SK-N-SH (cell line): ENCODE measurements at regions not wholly inside any gene's neighbourhood (a gene's known extent, or its start where the extent isn't known, plus 50 kb on each side); places are given as distances from the start of the nearest gene placed in this dataset.

Experiments
- CTCF ChIA-PET: fragments of 300-600, 350-600 bp; formaldehyde crosslinking; extraction: SDS; loops from one replicate; lab custom pipeline; 2021; lab: Yijun Ruan, JAX
- POLR2A ChIA-PET: fragments of 350-600 bp; sonication (Branson Sonifier 250); formaldehyde crosslinking; extraction: SDS; loops from one replicate; lab custom pipeline; 2020; ENCODE audit warnings: antibody characterized with exemption, inconsistent platforms; lab: Yijun Ruan, JAX
- DNase-seq: peaks from one replicate; pipeline ENCODE4 v3.0.0; 2012
- H2AFZ ChIP-seq: fragments of 200-600 bp; sonication (generic); 2 replicates; pipeline ENCODE4 v1.8.1; 2016; ENCODE audit warnings: antibody characterized with exemption, mild to moderate bottlenecking, low read depth
- H3F3A ChIP-seq: fragments of 200-600 bp; sonication (generic); replicated peaks from 2 replicates; pipeline ENCODE3; 2016; ENCODE audit warnings: antibody characterized with exemption, mild to moderate bottlenecking; ENCODE audit not compliant: insufficient read depth
- H3K27ac ChIP-seq, 2 experiments: fragments of 200-500 bp in 1 of 2; fragments of 200-600 bp in 1 of 2; sonication (Bioruptor generic) in 1 of 2; sonication (generic), shearing (Covaris generic) in 1 of 2; 2 replicates each; pipeline versions ENCODE4 v1.5.1 to v1.6.1; 2014 to 2016; ENCODE audit warnings: low read depth in 2 of 2, inconsistent platforms in 1 of 2, low read length in 1 of 2, mild to moderate bottlenecking in 1 of 2, mixed read lengths in 1 of 2
- H3K27me3 ChIP-seq: fragments of 200-600 bp; sonication (generic), shearing (Covaris generic); 2 replicates; pipeline ENCODE4 v1.6.1; 2016; ENCODE audit warnings: mixed run types; ENCODE audit not compliant: insufficient read depth
- H3K36me3 ChIP-seq, 2 experiments: fragments of 200-500 bp in 1 of 2; fragments of 200-600 bp in 1 of 2; sonication (Bioruptor generic) in 1 of 2; sonication (generic) in 1 of 2; replicated peaks in 1 of 2; 2 replicates each; pipeline versions ENCODE3 to v1.5.1; 2014 to 2016; ENCODE audit warnings: low read length in 1 of 2, mild to moderate bottlenecking in 1 of 2; ENCODE audit not compliant: insufficient read depth in 2 of 2, control insufficient read depth in 1 of 2
- H3K4me1 ChIP-seq, 2 experiments: fragments of 200-500 bp in 1 of 2; fragments of 200-600 bp in 1 of 2; sonication (Bioruptor generic) in 1 of 2; sonication (generic), shearing (Covaris generic) in 1 of 2; 2 replicates each; pipeline versions ENCODE4 v1.5.1 to v1.6.1; 2014 to 2016; ENCODE audit warnings: low read depth in 1 of 2, low read length in 1 of 2, mixed run types in 1 of 2; ENCODE audit not compliant: insufficient read depth in 2 of 2, control insufficient read depth in 1 of 2
- H3K4me2 ChIP-seq: fragments of 200-600 bp; sonication (generic), shearing (Covaris generic); 2 replicates; pipeline ENCODE4 v1.6.1; 2017; ENCODE audit warnings: mixed run types
- H3K4me3 ChIP-seq, 2 experiments: fragments of 200-500 bp in 1 of 2; fragments of 200-600 bp in 1 of 2; sonication (Bioruptor generic) in 1 of 2; sonication (generic), shearing (Covaris generic) in 1 of 2; 2 replicates each; pipeline versions ENCODE4 v1.5.1 to v1.8.1; 2014 to 2016; ENCODE audit warnings: low read depth in 2 of 2, inconsistent platforms in 1 of 2, low read length in 1 of 2, mild to moderate bottlenecking in 1 of 2, mixed read lengths in 1 of 2, moderate library complexity in 1 of 2
- H3K79me2 ChIP-seq: fragments of 200-600 bp; sonication (generic); 2 replicates; pipeline ENCODE4 v1.8.1; 2017; ENCODE audit warnings: mild to moderate bottlenecking; ENCODE audit not compliant: insufficient read depth
- H3K9ac ChIP-seq: fragments of 200-600 bp; sonication (generic); 2 replicates; pipeline ENCODE4 v1.6.1; 2017; ENCODE audit warnings: mixed run types
- H3K9me2 ChIP-seq: fragments of 200-600 bp; sonication (generic); 2 replicates; pipeline ENCODE4 v1.6.1; 2017; ENCODE audit warnings: mixed run types
- H3K9me3 ChIP-seq: fragments of 200-600 bp; sonication (generic); 2 replicates; pipeline ENCODE4 v1.6.1; 2017; ENCODE audit warnings: mixed run types, mild to moderate bottlenecking, moderate library complexity
- H4K20me1 ChIP-seq: fragments of 200-600 bp; sonication (generic); 2 replicates; pipeline ENCODE4 v1.6.1; 2017; ENCODE audit warnings: mild to moderate bottlenecking, mixed run types; ENCODE audit not compliant: insufficient read depth
- ELF1 ChIP-seq: IDR thresholded peaks from 2 replicates; pipeline ENCODE4 v1.4.0; 2012
- EP300 ChIP-seq, 2 experiments: IDR thresholded peaks; 2 replicates each; pipeline versions ENCODE4 v1.4.0 to v1.6.1; 2012; ENCODE audit warnings: borderline replicate concordance in 1 of 2, low read depth in 1 of 2, low read length in 1 of 2
- EZH2phosphoT487 ChIP-seq: fragments of 200-600 bp; sonication (generic); IDR thresholded peaks from 2 replicates; pipeline ENCODE4 v1.6.1; 2017; ENCODE audit warnings: low read depth, mixed run types, mild to moderate bottlenecking, antibody characterized with exemption, moderate library complexity, borderline replicate concordance
- FOXJ3 ChIP-seq: sonication (generic); formaldehyde crosslinking; IDR thresholded peaks from 2 replicates; pipeline ENCODE4 v1.5.1; 2020; ENCODE audit warnings: mild to moderate bottlenecking, missing genetic modification reagents
- JUND ChIP-seq: IDR thresholded peaks from 2 replicates; pipeline ENCODE4 v1.4.0; 2012
- MAX ChIP-seq: IDR thresholded peaks from 2 replicates; pipeline ENCODE4 v1.4.0; 2012; ENCODE audit warnings: low read depth
- MEF2A ChIP-seq: IDR thresholded peaks from 2 replicates; pipeline ENCODE4 v1.4.0; 2012; ENCODE audit warnings: low read depth, borderline replicate concordance
- NRF1 ChIP-seq: IDR thresholded peaks from 2 replicates; pipeline ENCODE4 v1.6.1; 2012; ENCODE audit warnings: low read depth, mild to moderate bottlenecking, low read length
- PBX3 ChIP-seq: IDR thresholded peaks from 2 replicates; pipeline ENCODE4; 2012
- RCOR1 ChIP-seq: fragments of 150-350 bp; IDR thresholded peaks from 2 replicates; pipeline ENCODE4 v1.6.1; 2017; ENCODE audit warnings: antibody characterized with exemption, low read length
- REST ChIP-seq: IDR thresholded peaks from 2 replicates; pipeline ENCODE4 v1.6.1; 2012; ENCODE audit warnings: mild to moderate bottlenecking, low read depth, low read length, moderate library complexity
- TAF1 ChIP-seq: IDR thresholded peaks from 2 replicates; pipeline ENCODE4 v1.6.1; 2012; ENCODE audit warnings: low read depth, mild to moderate bottlenecking, low read length, moderate library complexity, borderline replicate concordance
- TEAD4 ChIP-seq: IDR thresholded peaks from 2 replicates; pipeline ENCODE4 v1.4.0; 2012; ENCODE audit warnings: mild to moderate bottlenecking, borderline replicate concordance; ENCODE audit not compliant: insufficient read depth
- YY1 ChIP-seq: IDR thresholded peaks from 2 replicates; pipeline ENCODE4 v1.4.0; 2012; ENCODE audit warnings: low read depth, mild to moderate bottlenecking
- WGBS: methylation state at CpG from one replicate; pipeline ENCODE4 v1.1.6; 2017; ENCODE audit warnings: low lambda C conversion rate; 5-methylcytosine and 5-hydroxymethylcytosine counted together
- TF ChIP-seq, protein P1 (sequence below): fragments of 200-600 bp; sonication (generic); IDR thresholded peaks from 2 replicates; pipeline ENCODE4 v1.6.1; 2017; ENCODE audit warnings: antibody characterized with exemption, mild to moderate bottlenecking, moderate library complexity

DNA sequence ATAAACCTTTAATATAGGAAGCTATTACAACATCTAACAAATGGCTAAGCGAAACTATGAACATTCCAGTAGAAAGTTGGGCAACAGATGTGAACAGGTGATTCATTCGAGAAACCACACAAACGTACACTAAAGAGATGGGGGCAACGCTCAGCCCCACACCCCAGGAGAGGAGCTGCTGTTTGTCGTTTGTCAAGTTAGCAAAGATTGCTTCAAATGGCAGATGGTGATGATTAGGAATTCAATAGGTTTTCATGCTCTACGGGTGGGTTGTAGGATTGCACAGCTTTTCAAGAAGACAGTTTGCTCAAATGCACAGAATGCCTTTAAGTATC lies 154.7 kb upstream of the HDAC4 start:
- DNase-seq: no peak
- Histone ChIP-seq H3K9ac (no peak overlapping the region), H3F3A (no peaks in the 10 kb centered on the region), H3K79me2 (no peaks in the 10 kb centered on the region), H4K20me1 (no peaks in the 10 kb centered on the region), H2AFZ (no peak overlapping the region), H3K27me3 (no peaks in the 10 kb centered on the region), H3K4me1 (no peaks in the 10 kb centered on the region), H3K4me2 (no peak overlapping the region), H3K9me2 (no peaks in the 10 kb centered on the region), H3K9me3 (no peaks in the 10 kb centered on the region), H3K27ac (no peak overlapping the region), H3K36me3 (no peaks in the 10 kb centered on the region), H3K4me3 (no peak overlapping the region)
- CTCF ChIA-PET: no interaction called here
- TF ChIP-seq JUND: no peak
- no peak for TF ChIP-seq TAF1
- no peak for TF ChIP-seq TEAD4
- no peak for TF ChIP-seq MEF2A
- TF ChIP-seq PBX3: no peak
- TF ChIP-seq NRF1: no peak
- no peak for TF ChIP-seq FOXJ3 (CRISPR knock-in tag)
- 14% methylated on average over 6 of the region's 6 CpGs for WGBS
- POLR2A ChIA-PET: no interaction called here

DNA sequence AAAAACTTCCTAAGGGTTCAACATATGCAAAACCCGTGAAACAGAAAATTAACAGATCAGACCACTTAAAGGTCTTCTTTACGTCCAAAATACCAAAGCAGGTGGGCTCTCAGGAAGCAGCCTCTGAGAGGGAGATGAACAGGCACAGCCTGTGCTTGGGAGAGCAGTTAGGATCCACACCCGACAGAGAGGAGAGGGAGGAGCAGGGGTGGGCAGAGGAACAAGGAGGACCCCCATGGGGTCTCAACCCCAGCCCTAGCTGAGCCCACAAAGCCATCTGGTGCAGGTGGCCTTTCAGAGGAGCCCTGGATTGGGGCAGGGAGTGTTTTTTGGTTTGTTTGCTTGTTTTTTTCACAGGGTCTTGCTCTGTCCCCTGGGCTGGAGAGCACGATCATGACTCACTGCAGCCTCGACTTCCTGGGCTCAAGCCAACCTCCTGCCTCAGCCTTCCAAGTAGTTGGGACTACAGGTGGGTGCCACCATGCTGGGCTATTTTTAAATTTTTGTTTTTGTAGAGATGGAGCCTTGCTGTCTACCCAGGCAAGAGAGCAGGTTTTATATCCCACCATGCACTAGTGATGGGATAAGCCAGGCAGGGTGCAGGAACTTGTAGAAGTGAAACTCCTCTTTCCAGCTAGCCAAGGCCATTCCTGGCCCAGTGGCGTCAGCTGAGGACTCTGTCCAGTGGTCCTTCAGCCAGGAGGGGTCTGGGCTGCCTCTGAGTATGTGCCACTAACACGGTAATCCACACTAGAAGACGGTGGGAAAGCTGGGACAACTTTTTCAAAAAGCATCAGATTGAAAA lies 154.1 kb upstream of the HDAC4 start:
- TF ChIP-seq YY1 (no peak), NRF1 (no peak), ELF1 (no peak), MAX (no peak)
- ChIA-PET CTCF (no interaction called here), POLR2A (no interaction called here)

GRCh38 chr2:239553376-239554000 lies 152.7 kb upstream of the HDAC4 start:
- no peak overlapping the region for H3K9ac ChIP-seq
- no peaks in the 10 kb centered on the region for H3K36me3 ChIP-seq
- no peak overlapping the region for H3K4me2 ChIP-seq
- no peaks in the 10 kb centered on the region for H3K9me3 ChIP-seq
- no peaks in the 10 kb centered on the region for H3K79me2 ChIP-seq
- no peaks in the 10 kb centered on the region for H3F3A ChIP-seq
- H3K4me3 ChIP-seq: no peak overlapping the region
- 36% methylated on average over 11 of the region's 13 CpGs for WGBS
- ChIA-PET POLR2A (no interaction called here), CTCF (no interaction called here)
- no peaks in the 10 kb centered on the region for H4K20me1 ChIP-seq
- H3K27me3 ChIP-seq: no peaks in the 10 kb centered on the region
- DNase-seq: no peak
- no peaks in the 10 kb centered on the region; a peak in 1 of 4 replicates for H3K4me1 ChIP-seq
- no peak overlapping the region for H3K27ac ChIP-seq
- H2AFZ ChIP-seq: no peak overlapping the region
- H3K9me2 ChIP-seq: no peaks in the 10 kb centered on the region
- TF ChIP-seq NRF1: no peak
- TF ChIP-seq EZH2phosphoT487: no peak
- TF ChIP-seq, protein P1, sequence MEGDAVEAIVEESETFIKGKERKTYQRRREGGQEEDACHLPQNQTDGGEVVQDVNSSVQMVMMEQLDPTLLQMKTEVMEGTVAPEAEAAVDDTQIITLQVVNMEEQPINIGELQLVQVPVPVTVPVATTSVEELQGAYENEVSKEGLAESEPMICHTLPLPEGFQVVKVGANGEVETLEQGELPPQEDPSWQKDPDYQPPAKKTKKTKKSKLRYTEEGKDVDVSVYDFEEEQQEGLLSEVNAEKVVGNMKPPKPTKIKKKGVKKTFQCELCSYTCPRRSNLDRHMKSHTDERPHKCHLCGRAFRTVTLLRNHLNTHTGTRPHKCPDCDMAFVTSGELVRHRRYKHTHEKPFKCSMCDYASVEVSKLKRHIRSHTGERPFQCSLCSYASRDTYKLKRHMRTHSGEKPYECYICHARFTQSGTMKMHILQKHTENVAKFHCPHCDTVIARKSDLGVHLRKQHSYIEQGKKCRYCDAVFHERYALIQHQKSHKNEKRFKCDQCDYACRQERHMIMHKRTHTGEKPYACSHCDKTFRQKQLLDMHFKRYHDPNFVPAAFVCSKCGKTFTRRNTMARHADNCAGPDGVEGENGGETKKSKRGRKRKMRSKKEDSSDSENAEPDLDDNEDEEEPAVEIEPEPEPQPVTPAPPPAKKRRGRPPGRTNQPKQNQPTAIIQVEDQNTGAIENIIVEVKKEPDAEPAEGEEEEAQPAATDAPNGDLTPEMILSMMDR: no peak
- no peak for TF ChIP-seq REST
- TF ChIP-seq RCOR1: no peak
- TF ChIP-seq EP300 (IDR thresholded peaks at IDR 0.05; ENCODE audit: borderline replicate concordance in 1 of 2, low read depth in 1 of 2, low read length in 1 of 2): no peak

More for the DNA sequence above, 154.1 kb upstream of the HDAC4 start:
- H3K27ac ChIP-seq: no peak overlapping the region
- H3K79me2 ChIP-seq: no peaks in the 10 kb centered on the region
- no peak overlapping the region for H2AFZ ChIP-seq
- H3K9me2 ChIP-seq: no peaks in the 10 kb centered on the region
- H3K9me3 ChIP-seq: no peaks in the 10 kb centered on the region
- no peak overlapping the region for H3K4me3 ChIP-seq
- no peak for DNase-seq
- H3K4me2 ChIP-seq: no peak overlapping the region
- no peaks in the 10 kb centered on the region for H3K27me3 ChIP-seq
- no peak overlapping the region for H3K9ac ChIP-seq
- H3F3A ChIP-seq: no peaks in the 10 kb centered on the region
- WGBS: 24% methylated on average over 8 of the region's 8 CpGs
- H3K36me3 ChIP-seq: no peaks in the 10 kb centered on the region
- no peaks in the 10 kb centered on the region for H3K4me1 ChIP-seq
- H4K20me1 ChIP-seq: no peaks in the 10 kb centered on the region
